ENCODE measurements at regions not wholly inside any gene's neighbourhood (a gene's known extent, or its start where the extent isn't known, plus 50 kb on each side); places are given as distances from the start of the nearest gene placed in this dataset.

DNA sequence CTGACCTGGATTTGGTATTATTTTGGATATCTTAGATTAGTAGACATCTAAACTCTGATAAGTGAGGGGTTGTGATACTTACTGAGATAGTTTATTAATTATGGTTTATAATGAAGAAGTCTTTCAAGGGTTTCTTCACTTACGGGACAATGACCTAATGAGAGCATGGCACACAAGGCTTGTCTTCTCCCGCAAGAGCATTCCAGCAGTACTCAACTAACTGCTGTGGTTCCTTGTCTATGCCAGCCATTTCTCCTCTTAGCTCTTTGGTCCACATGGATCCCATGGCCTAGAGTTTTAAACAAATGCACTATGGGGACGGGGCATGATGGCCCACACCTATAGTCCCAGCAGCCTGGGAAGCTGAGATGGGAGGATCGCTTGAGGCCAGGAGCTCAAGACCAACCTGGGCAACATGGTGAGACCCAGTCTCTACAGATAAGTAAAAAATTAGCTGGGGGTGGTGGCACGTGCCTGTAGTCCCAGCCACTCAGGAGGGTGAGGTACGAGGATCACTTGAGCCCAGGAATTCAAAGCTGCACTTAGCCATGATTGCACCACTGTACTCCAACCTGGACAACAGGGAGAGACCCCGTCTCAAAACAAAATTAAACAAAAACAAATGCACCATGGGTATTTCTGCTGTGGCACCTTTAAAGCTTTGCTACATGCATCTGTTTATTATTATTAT lies 161.7 kb upstream of the MYCN start:
- Histone ChIP-seq H3K4me1 (ENCODE audit: insufficient read depth) (no peaks in the 10 kb centered on the region), H3K36me3 (ENCODE audit: insufficient read depth) (no peaks in the 10 kb centered on the region), H3K9me2 (ENCODE audit: insufficient read depth) (no peaks in the 10 kb centered on the region; the same call in 1 of the 2 replicates), H3K4me3 (no peak overlapping the region), H2AFZ (no peak overlapping the region), H3K27me3 (ENCODE audit: insufficient read depth) (no peaks in the 10 kb centered on the region), H3K79me2 (replicated peaks; ENCODE audit: insufficient read depth) (no peaks in the 10 kb centered on the region), H3K4me2 (no peak overlapping the region), H3F3A (replicated peaks; ENCODE audit: low read depth) (no peaks in the 10 kb centered on the region), H4K20me1 (replicated peaks; ENCODE audit: insufficient read depth) (no peaks in the 10 kb centered on the region), H3K27ac (ENCODE audit: low read depth) (no peak overlapping the region)
- no peak overlapping the region for H3K4me3 Mint-ChIP-seq
- no peaks in the 10 kb centered on the region for H3K36me3 Mint-ChIP-seq (ENCODE audit: low read depth)
- H3K27me3 Mint-ChIP-seq (ENCODE audit: insufficient read depth, low read depth, poor library complexity), result peaks cover 3% of the 10 kb centered on the region
- no peak for ATAC-seq
- no peaks in the 10 kb centered on the region; the same call in 2 of the 3 replicates for H3K4me1 Mint-ChIP-seq
- no peaks in the 10 kb centered on the region; the same call in 2 of the 3 replicates for H3K9me3 Mint-ChIP-seq
- DNase-seq (ENCODE audit: low spot score), result no peak
- H3K27ac Mint-ChIP-seq, result no peak overlapping the region
- TF ChIP-seq CREB1 (CRISPR knock-in tag; IDR thresholded peaks at IDR 0.05; ENCODE audit: low read depth), result no peak

DNA sequence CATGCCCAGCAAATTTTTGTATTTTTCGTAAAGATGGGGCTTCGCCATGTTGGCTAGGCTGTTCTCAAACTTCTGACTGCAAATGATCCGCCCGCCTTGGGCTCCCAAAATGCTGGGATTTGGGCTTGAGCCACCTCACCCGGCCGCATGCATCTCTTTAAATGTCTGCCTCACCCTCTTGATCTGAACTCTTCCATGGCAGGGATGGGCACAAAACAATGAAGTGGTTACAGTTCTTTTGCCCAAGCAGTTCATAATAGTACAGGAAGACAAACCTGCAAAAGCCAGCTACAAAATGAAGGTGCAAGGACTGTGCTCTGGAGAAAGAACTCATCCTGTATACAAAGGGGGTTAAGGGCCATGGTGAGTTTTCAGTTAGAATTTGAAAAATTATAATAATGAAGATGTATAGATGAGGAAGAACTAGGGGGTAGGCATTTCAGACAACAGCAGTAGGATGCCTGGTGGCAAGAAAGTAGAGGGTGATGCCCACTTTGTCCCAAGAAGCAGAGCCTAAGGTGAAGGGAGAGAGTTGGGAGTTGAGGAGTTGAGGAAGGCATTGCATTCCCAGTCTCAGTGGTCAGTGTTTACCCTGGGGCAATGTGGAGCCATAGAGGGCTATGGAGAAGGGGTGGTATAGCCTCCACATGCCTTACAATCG lies 160.8 kb upstream of the MYCN start:
- DNase-seq (ENCODE audit: low spot score) (no peak), ATAC-seq (no peak)
- Histone ChIP-seq H3K79me2 (replicated peaks; ENCODE audit: insufficient read depth) (no peaks in the 10 kb centered on the region), H3K27ac (ENCODE audit: low read depth) (no peak overlapping the region), H3K4me2 (no peak overlapping the region), H3K27me3 (ENCODE audit: insufficient read depth) (no peaks in the 10 kb centered on the region), H3K4me1 (ENCODE audit: insufficient read depth) (no peaks in the 10 kb centered on the region), H4K20me1 (replicated peaks; ENCODE audit: insufficient read depth) (no peaks in the 10 kb centered on the region), H3F3A (replicated peaks; ENCODE audit: low read depth) (no peaks in the 10 kb centered on the region), H3K4me3 (no peak overlapping the region), H2AFZ (no peak overlapping the region), H3K36me3 (ENCODE audit: insufficient read depth) (no peaks in the 10 kb centered on the region), H3K9me2 (ENCODE audit: insufficient read depth) (no peaks in the 10 kb centered on the region; the same call in 1 of the 2 replicates)
- Mint-ChIP-seq H3K27ac (no peak overlapping the region), H3K36me3 (ENCODE audit: low read depth) (no peaks in the 10 kb centered on the region), H3K4me3 (no peak overlapping the region), H3K27me3 (ENCODE audit: insufficient read depth, low read depth, poor library complexity) (peaks cover 5% of the 10 kb centered on the region), H3K9me3 (no peaks in the 10 kb centered on the region; the same call in 2 of the 3 replicates), H3K4me1 (no peaks in the 10 kb centered on the region; the same call in 2 of the 3 replicates)
- TF ChIP-seq, protein P1, sequence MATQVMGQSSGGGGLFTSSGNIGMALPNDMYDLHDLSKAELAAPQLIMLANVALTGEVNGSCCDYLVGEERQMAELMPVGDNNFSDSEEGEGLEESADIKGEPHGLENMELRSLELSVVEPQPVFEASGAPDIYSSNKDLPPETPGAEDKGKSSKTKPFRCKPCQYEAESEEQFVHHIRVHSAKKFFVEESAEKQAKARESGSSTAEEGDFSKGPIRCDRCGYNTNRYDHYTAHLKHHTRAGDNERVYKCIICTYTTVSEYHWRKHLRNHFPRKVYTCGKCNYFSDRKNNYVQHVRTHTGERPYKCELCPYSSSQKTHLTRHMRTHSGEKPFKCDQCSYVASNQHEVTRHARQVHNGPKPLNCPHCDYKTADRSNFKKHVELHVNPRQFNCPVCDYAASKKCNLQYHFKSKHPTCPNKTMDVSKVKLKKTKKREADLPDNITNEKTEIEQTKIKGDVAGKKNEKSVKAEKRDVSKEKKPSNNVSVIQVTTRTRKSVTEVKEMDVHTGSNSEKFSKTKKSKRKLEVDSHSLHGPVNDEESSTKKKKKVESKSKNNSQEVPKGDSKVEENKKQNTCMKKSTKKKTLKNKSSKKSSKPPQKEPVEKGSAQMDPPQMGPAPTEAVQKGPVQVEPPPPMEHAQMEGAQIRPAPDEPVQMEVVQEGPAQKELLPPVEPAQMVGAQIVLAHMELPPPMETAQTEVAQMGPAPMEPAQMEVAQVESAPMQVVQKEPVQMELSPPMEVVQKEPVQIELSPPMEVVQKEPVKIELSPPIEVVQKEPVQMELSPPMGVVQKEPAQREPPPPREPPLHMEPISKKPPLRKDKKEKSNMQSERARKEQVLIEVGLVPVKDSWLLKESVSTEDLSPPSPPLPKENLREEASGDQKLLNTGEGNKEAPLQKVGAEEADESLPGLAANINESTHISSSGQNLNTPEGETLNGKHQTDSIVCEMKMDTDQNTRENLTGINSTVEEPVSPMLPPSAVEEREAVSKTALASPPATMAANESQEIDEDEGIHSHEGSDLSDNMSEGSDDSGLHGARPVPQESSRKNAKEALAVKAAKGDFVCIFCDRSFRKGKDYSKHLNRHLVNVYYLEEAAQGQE (IDR thresholded peaks at IDR 0.05; ENCODE audit: unreplicated experiment), result no peak
- TF ChIP-seq STAT1 (IDR thresholded peaks at IDR 0.05; ENCODE audit: unreplicated experiment), result no peak
- TF ChIP-seq, protein P2, sequence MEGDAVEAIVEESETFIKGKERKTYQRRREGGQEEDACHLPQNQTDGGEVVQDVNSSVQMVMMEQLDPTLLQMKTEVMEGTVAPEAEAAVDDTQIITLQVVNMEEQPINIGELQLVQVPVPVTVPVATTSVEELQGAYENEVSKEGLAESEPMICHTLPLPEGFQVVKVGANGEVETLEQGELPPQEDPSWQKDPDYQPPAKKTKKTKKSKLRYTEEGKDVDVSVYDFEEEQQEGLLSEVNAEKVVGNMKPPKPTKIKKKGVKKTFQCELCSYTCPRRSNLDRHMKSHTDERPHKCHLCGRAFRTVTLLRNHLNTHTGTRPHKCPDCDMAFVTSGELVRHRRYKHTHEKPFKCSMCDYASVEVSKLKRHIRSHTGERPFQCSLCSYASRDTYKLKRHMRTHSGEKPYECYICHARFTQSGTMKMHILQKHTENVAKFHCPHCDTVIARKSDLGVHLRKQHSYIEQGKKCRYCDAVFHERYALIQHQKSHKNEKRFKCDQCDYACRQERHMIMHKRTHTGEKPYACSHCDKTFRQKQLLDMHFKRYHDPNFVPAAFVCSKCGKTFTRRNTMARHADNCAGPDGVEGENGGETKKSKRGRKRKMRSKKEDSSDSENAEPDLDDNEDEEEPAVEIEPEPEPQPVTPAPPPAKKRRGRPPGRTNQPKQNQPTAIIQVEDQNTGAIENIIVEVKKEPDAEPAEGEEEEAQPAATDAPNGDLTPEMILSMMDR (conservative IDR thresholded peaks at IDR 0.05; ENCODE audit: low read depth in 2 of 2), result no peak
- no peak for TF ChIP-seq ZNF331 (CRISPR knock-in tag; IDR thresholded peaks at IDR 0.05; ENCODE audit: low read depth)
- no peak for TF ChIP-seq POLR2AphosphoS5 (IDR thresholded peaks at IDR 0.05; ENCODE audit: low read depth)
- TF ChIP-seq ZNF114 (CRISPR knock-in tag; IDR thresholded peaks at IDR 0.05), result no peak
- TF ChIP-seq, protein P3, sequence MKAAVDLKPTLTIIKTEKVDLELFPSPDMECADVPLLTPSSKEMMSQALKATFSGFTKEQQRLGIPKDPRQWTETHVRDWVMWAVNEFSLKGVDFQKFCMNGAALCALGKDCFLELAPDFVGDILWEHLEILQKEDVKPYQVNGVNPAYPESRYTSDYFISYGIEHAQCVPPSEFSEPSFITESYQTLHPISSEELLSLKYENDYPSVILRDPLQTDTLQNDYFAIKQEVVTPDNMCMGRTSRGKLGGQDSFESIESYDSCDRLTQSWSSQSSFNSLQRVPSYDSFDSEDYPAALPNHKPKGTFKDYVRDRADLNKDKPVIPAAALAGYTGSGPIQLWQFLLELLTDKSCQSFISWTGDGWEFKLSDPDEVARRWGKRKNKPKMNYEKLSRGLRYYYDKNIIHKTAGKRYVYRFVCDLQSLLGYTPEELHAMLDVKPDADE (IDR thresholded peaks at IDR 0.05), result no peak
- TF ChIP-seq CREB1 (CRISPR knock-in tag; IDR thresholded peaks at IDR 0.05; ENCODE audit: low read depth), result no peak
- no peak for TF ChIP-seq EZH2 (IDR thresholded peaks at IDR 0.05; ENCODE audit: low read depth, unreplicated experiment)

All from GM23338 (cell line).